ENCODE measurements at regions not wholly inside any gene's neighbourhood (a gene's known extent, or its start where the extent isn't known, plus 50 kb on each side); places are given as distances from the start of the nearest gene placed in this dataset.

GRCh38 chr12:47314996-47315395 lies 235.2 kb upstream of the AMIGO2 start:
- TF ChIP-seq EZH2phosphoT487 (IDR thresholded peaks at IDR 0.05; ENCODE audit: insufficient read depth, low read depth): no peak
- TF ChIP-seq EZH2 (IDR thresholded peaks at IDR 0.05; ENCODE audit: insufficient read depth, poor library complexity, severe bottlenecking): no peak
